GM23248 (cell line): ENCODE measurements at regions not wholly inside any gene's neighbourhood (a gene's known extent, or its start where the extent isn't known, plus 50 kb on each side); places are given as distances from the start of the nearest gene placed in this dataset.

ENCODE experiments used
- EZH2 ChIP-seq: fragments of 200-600 bp; sonication (generic); IDR thresholded peaks from 2 replicates; pipeline ENCODE4 v1.6.1; 2018; ENCODE audit warnings: antibody characterized with exemption, mild to moderate bottlenecking; ENCODE audit not compliant: insufficient read depth, poor library complexity, severe bottlenecking
- EZH2phosphoT487 ChIP-seq: fragments of 200-600 bp; sonication (generic); IDR thresholded peaks from 2 replicates; pipeline ENCODE4 v1.6.1; 2018; ENCODE audit warnings: antibody characterized with exemption, moderate library complexity, mild to moderate bottlenecking, low read depth; ENCODE audit not compliant: insufficient read depth

- TF ChIP-seq EZH2 (no peak), EZH2phosphoT487 (no peak)
Observed at GRCh38 chr2:225182126-225182525, 139.9 kb upstream of the DOCK10 start.
